NCI-H446 (cell line): ENCODE measurements at regions not wholly inside any gene's neighbourhood (a gene's known extent, or its start where the extent isn't known, plus 50 kb on each side); places are given as distances from the start of the nearest gene placed in this dataset.

ENCODE experiments used
- DNase-seq, 2 experiments: peaks; one replicate each; lab custom pipeline; 2025; lab: John Stamatoyannopoulos, UW

DNA sequence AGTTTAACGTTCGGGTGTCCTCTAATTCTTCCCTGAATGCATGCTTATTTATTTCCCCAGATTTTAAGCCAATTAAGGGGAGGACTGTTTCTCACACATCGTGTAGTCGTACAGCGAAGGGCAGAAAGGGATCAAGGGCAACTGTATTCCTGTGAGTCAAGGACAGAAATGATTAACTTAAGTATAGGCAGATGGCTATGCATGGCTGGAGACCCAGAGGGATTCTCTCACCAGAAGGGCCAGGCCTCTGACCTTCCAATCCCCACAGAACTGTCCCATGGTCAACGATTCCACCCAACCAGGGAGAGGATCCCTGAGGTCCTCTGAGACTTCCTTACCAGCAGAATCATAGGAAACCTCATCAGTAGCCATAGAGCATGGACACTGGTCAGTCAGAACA lies 161.8 kb upstream of the MAP1B start:
- DNase-seq: no peak

DNA sequence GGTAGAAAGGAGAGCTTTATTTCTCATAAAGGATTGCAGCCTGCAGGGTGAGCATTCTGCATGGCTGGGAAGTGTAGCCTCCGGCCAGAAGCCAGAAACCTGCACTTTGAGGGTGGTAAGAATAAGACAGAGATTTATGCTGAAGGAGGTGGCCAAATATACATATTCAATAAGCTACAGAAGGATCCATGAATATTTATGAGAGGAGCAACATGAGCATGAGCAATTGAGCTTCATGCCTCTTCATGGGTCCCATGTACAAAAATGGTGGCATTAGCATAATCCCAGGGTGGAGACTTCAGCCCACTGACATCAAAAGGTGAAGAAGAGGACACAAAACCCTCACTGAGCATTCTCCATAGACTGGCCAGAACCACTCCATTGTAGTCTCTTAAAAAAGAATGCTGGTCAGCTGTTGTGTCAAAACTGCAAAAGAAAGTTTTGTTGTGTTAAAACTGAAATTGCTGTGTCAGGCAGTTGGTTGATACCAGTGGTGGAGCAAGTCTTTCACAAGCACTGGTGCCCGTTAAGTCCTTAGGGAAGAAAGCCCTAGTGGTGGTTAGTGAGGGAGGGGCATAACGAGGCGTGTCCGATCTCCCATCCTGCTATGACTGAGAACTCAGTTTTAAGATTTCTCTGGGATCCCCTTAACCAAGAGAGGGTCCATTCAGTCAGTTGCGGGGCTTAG lies 160.8 kb upstream of the MAP1B start:
- no peak for DNase-seq

DNA sequence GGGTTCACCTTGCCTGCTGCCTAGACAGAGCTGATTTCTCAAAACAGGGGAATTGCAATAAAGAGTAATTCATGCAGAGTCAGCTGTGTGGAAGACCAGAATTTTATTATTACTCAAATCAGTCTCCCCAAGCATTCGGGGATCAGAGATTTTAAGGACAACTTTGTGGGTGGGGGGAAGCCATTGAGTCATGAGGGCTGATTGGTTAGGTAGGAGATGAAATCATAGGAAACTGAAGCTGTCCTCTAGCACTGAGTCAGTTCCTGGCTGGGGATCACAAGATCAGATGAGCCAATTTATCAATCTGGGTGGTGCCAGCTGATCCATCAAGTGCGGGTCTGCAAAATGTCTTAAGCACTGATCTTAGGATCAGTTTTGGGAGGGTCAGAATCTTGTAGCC lies 159.1 kb upstream of the MAP1B start:
- DNase-seq: no peak

DNA sequence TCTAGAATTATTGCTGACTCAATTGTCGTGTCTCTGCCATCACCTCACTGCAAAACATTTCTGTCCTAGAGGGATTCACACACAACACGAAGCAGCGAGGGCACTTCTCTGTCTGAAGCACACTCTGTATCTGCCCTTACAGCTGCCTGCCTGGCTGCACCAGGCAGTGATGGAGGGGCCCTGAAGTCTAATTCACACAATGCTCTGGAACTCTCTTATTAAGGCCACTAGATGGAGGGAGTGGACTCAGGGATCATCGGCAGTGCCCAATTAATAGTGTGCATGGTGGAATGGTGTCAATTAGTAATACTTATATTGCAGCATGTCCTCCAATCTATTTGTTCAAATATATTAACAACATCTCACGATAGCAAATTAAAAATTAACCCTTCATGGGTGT lies 157.5 kb upstream of the MAP1B start:
- no peak for DNase-seq

GRCh38 chr5:71953866-71954265 lies 153.4 kb upstream of the MAP1B start:
- DNase-seq: no peak

DNA sequence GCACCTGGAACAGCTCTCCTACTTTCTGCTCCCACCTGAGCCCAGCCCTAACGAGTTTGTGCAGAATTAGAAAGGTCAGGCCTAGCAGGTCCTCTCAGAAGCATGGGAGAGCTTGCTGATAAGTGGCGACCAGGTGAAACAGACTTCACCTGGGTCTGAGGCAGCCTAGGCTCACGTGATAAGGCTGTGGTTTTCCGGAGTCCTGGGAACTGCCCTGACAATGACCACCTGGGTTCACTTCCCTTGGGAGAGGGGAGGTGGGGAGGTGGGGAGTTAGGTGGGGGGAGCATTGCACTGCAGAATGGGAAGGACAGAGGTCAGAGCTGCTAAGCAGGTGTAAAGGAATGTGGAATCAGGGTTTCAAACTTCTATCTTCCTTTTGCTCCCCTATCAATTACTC lies 152.9 kb upstream of the MAP1B start:
- no peak for DNase-seq

- DNase-seq: no peak
Measured at GRCh38 chr5:71955723-71956122, 151.6 kb upstream of the MAP1B start.

- no peak for DNase-seq
Measured at GRCh38 chr5:71957292-71957898, 149.9 kb upstream of the MAP1B start.

GRCh38 chr5:71960195-71960594 lies 147.1 kb upstream of the MAP1B start:
- no peak for DNase-seq

- no peak for DNase-seq
Measured at GRCh38 chr5:71961786-71962185, 145.5 kb upstream of the MAP1B start.

DNA sequence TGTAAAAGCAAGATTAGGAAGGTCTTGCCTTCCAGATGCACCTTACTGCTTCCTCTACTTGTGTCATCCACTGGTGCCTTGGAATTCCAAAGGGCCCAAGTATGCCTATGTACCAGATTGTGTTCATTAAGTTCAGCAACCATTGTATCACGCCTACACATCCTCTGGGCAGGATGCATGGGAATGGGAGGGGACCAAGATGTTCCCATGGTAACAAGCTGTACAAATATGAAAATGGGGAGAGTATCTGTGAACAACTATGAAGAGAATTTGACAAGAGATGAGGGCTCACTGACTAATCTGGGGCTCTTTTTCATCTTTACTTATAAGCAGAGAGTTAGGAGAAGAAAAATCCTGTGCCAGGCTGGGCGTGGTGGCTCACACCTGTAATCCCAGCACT lies 137.8 kb upstream of the MAP1B start:
- no peak for DNase-seq

- no peak for DNase-seq
Measured at GRCh38 chr5:71971862-71972261, 135.4 kb upstream of the MAP1B start.

GRCh38 chr5:71972777-71973473 lies 134.3 kb upstream of the MAP1B start:
- DNase-seq: no peak

DNA sequence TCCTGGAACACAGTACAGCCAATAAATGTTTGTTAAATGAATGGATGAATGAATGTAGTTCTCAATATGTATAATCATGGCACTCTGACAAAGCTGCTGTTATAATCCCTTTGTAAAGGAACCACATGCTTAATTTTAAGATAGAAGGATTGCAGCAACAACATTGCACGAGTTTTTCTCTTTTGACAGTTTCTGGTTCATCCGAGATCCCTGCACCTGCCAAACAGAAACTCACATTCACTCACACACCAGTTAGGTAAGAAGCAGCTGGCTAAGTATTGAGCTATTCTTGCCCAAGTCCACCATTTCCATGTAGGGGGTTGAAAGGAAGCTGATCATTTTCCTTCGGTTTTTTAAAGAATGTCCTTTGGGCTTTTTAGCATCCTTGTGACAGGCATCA lies 133.7 kb upstream of the MAP1B start:
- DNase-seq: no peak

DNA sequence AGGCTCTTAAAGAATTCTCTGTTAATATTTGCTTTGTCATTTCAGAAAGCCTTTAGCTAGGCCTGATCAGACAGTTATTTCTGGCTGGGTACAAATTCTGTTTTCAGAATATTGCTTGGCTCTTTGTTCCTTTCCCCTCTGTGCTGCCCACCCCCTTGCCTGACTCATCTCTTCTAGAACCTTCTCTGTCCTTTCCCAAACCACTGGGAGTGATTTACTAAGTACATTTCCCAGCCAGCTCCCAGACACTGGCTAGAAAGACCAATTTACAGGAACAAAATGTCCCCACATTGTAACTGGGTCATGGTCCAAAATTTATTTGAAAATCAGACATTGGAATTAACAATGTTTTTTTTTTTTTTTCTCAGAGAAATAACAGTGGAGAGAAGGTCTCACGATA lies 133.1 kb upstream of the MAP1B start:
- no peak for DNase-seq

DNA sequence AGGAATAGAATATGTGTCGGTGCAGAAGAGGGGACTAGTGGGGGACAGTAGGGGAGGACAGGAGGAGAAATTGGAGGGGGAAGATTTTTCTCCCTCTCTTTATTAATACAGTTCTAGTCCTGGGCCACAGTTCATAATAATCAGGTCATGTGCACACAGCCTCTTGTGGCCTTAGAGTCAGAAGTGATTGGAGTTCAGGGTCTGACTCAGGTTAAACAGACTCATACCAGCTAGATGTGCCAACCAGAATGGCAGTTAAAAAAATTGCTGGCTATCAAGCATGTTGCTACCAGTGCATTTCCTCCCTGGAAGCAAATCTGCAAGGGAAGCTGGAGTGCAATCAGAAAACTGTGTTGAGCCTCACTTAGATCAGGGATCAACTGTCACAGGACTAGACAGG lies 132.7 kb upstream of the MAP1B start:
- no peak for DNase-seq

DNA sequence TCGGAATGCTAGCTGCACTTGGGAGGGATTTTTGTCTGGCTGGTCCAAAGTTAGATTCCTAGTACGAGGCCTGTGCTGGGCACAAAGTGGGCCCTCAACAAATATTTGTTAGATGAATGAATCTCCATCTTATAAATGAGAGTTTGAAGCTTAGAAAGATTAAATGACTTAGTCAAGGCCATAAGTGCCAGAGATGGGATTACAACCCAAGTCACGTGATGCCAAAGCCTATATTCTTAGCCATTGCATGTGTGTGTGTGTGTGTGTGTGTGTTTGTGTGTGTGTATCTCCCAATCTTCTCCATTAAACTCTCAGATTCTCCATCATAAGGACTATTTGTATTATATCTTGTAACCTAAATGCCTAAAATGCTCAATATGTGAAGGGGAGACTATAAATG lies 130.8 kb upstream of the MAP1B start:
- no peak for DNase-seq

DNA sequence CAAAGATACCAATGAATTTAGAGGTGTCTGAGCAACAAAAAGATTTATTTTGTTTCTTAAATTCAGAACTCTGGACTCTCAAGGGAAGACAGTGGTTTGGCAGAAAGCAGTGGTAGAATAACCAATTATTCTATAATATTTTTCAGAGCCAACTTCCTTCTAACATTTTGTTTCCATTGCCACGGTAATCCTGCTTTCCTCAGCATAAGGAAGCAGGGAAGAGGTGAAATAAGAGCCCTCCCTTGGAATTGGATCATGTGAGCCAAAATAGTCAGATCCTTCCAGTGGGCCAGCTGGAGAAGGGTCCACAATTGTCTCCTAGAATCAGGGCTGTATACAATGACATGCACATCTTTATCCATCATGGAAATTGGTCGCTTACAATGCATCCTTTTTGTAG lies 130.0 kb upstream of the MAP1B start:
- DNase-seq: no peak

DNA sequence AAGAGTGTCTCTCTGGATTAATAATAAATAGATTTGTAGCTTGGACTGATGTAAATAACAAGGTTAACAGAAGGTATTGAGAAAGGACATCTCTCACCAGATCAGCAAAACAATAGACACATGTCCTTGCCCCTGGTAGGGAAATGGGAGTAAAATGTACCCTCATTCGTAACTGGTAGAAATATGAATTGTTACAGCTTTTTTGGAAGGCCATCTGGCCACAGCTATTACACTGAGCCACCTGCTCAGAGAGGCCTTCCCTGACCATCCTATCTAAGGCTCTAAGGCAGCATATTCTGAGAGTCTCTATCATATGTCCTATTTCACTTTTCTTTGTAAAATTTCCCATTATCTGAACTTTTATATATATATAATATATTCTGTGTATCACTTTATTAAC lies 129.1 kb upstream of the MAP1B start:
- no peak for DNase-seq

DNA sequence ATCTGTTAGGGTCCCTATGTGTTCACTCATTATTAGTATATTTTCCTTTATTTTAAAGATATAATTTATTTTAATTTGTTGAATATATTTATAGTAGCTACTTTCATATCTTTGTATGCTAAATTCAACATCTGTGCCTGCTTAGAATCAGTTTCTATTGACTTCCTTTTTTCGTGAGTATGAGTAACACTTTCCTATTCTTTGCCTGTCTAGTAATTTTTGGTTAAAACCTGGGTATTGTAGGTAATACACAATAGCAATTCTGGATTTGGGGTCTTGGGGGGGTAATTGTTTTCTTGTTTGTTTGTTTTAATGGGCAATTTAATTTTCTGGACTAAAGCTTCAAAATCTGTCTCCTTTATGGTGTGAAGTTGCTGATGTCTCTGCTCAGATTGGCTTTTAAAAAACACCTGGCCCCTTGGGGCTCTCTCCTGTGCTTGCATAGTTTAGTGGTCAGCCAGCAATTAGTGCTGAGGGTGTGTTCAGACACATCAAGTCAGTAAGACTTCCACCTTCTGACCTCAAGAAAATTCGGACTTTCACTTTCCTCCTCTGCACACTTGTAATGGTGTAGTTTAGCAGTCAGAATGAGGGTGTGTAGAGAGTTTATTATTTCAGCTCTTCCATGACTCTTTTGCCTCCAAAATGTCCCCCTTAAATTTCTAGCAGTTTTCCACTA lies 124.4 kb upstream of the MAP1B start:
- no peak for DNase-seq

GRCh38 chr5:71986101-71986500 lies 121.2 kb upstream of the MAP1B start:
- no peak for DNase-seq

DNA sequence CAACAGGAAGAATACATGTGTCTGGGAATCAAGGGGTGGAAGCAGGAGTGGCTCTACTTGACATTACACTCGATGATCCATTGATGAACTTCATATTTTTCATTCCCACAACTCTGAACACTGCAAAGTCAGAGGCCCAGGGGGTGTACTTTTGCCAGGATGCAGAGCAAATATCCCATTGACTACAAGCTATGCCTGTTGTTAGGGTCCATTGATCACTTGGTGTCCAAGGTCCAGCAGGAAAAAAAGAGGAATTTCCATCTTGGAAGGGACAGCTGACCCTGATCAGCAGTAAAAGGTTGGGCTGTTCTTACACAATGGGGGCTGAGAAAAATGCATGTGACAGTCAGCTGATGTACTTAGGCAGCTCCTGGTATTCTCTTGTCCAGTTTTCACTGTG lies 118.5 kb upstream of the MAP1B start:
- no peak for DNase-seq

GRCh38 chr5:71993600-71993999 lies 113.7 kb upstream of the MAP1B start:
- no peak for DNase-seq
